T-helper 1 cell (primary cell): ENCODE measurements at regions not wholly inside any gene's neighbourhood (a gene's known extent, or its start where the extent isn't known, plus 50 kb on each side); places are given as distances from the start of the nearest gene placed in this dataset.

Experiments
- DNase-seq, 5 donors: peaks; one replicate each; pipeline ENCODE4 v3.0.0-alpha.2; 2012 to 2020

GRCh38 chr2:60603533-60604190, 50.2 kb upstream of the BCL11A start:
- DNase-seq = no peak

DNA sequence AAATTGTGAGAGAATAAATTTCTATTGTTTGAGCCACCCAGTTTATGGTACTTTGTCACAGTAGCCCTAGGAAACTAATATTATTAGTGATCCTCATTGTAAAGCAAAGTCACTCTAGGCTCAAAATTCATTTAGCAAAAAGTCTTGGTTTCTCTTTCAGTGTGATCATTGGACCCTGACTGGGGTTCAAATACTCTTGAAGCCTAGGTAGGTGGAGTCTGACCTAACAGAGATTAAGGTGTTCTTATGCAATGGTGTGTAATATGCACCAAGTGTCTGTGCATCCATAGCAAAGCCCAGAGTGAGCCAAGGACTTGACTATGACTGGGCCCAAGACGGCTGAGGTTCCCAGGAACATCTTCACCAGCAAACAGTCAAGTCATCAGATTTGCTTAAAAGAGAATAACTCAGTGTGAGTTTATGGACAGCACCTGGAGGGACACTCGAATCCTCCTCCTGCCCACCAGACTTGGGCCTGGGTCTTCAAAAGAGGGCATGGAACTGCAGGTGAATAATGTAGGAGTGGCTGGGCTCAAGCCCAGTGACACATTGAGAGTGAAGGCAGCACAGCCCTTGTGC, 51.1 kb upstream of the BCL11A start:
- no peak for DNase-seq

GRCh38 chr2:60605866-60606265, 52.4 kb upstream of the BCL11A start:
- no peak for DNase-seq

GRCh38 chr2:60608679-60609078, 55.2 kb upstream of the BCL11A start:
- DNase-seq = no peak

DNA sequence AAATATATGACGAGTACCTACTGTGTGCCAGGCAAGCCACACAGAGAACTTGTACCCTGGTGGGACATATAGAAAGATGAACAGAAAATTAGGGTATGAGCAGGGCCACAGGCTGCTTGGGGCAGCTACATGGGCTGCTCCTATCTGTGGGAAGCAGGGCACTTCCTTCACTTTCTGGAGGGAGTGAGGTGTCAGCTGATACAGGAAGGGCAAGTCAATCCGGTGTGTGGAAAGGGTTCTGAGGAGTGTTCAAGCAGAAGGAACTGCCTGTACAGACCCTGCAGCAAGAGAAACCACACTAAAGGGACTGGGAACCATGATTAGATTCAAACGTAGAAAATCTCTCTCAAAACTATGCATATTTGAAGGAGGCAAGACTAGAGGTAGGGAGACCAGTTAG, 58.6 kb upstream of the BCL11A start:
- no peak for DNase-seq

GRCh38 chr2:60614319-60614718, 60.9 kb upstream of the BCL11A start:
- DNase-seq = no peak

DNA sequence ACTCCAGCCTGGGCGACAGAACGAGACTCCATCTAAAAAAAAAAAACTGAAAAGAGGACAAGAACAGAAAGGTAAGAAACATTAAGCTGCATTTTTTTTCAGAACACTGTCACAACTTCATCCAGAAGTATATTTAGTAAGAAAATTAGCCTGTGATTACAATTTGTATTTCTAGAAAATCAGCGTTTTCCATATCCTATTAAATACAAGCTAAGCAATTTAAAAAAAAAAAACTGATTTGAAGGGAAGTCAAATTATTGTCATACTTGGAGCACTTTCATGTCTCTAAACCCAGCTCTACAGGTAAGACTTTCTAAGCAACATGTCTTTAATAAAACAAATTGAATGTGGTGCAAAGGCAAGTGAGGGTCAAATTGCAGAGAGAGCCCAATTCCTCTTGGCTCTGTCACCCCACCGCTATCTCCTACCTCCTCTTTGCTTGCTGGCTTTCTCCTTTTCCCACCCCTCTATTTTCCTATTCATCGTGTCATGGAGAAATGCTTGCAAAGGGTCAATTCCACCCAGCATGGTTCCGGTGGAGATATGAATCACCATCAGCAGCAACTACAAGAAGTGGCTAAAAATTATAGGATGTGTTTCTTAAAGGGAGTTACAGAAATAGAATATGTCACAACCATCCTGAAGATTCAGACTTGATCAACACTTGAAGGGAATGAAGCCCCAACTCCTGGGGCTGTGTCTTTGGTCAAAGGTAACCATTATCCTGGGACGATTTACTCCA, 68.4 kb upstream of the BCL11A start:
- no peak for DNase-seq

DNA sequence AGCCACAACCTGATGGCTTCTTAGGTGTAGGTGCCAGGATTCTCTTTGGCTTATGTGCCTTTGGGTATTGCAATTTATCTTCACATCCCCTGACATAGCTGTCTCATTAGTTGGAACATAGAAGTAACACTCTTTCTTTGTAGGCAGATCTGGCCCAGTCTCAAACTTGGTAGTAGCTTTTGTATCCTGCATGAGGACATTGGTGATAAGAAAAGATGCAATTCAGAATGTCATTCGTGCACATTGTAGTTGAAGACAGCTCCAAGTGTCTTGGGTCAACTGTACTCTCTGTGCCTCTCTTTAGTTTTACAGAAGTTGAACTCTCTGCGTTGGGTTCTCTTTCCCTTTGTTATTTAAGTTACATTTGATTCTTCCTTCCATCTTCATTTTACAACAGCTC, 69.6 kb upstream of the BCL11A start:
- DNase-seq = no peak

DNA sequence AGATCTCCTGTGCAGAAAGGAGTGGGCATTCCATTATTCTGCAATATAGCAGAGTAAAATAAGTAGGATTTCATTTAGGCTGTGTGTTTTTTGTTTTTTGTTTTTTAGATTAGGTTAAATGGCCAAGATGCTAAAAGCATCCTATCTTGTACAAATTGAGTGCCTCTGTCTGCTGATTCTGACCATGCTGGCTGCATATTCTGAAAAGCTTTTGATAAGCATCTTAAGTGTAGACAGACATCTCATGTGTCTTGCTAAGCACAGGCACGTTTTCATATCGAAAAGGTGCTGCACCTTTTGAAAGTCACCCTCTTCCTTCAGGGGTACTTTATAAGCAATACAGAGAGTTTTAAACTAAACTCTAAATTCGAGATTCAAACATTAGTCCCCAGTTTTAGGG, 74.0 kb upstream of the BCL11A start:
- no peak for DNase-seq

- no peak for DNase-seq
Observed at GRCh38 chr2:60628026-60628425, 74.6 kb upstream of the BCL11A start.

GRCh38 chr2:60628615-60629304, 75.3 kb upstream of the BCL11A start:
- DNase-seq = no peak

- no peak for DNase-seq
Observed at GRCh38 chr2:60629305-60629662, 75.8 kb upstream of the BCL11A start.

GRCh38 chr2:60629801-60630385, 76.4 kb upstream of the BCL11A start:
- DNase-seq = no peak

DNA sequence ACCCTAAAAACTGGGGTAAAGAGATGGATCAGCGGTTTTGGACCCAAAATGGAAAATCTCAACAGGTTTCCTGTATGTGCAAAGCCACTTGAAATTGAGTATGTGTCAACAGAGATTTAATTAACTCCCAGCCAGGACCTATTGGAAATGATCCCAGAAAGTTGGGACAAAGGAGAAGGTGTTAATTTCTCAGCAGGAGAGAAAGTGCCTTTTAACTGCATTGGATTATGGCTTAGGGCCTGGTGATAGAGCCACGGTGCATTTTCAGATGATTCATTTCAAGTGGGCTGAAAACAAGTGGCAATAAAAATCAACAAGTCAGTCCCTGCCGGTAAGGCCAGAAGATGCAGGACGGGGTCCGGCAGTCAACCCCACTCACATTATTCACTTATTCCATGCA, 80.2 kb upstream of the BCL11A start:
- no peak for DNase-seq

GRCh38 chr2:60634438-60634837, 81.0 kb upstream of the BCL11A start:
- DNase-seq = no peak

GRCh38 chr2:60641811-60642788, 88.6 kb upstream of the BCL11A start:
- peak in 2 of 5 donors; percentile 2 to 14 for DNase-seq

DNA sequence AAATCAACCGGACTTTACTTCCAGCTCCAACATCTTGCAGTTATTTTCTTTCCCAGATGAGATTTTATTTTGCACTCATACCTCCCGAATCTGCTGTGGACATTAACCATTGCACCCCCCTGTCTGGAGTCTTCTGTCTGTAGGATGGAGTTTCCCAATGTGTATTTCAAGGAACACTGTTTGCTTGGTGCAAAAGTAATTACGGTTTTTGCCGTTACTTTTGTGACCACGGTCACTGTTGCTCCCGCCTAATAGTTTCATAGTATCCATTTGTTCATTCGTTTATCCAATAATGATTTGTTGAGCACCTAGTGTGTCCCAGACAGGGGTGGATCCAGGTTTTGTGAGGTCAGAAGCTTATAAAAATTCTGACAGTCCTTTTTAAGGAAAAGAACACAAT, 90.3 kb upstream of the BCL11A start:
- no peak for DNase-seq

DNA sequence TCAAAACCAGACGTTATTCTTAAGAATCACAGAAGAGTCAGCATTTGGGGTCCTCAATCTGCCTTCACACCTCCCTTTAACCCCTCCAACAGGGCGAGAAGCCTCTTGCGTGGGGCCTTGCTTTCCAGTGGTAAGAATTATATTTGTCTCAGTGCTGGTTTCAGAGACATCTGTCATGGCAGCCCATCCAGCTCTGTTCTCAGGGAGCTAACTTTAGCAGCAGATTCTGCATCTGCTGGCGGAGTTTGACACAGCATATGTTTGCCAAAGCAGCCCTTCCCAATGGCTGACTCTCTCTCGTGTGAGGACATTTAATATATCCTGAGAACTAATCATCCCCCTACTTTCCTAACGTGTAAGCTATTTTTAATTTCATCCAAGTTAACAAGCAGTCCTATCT, 91.5 kb upstream of the BCL11A start:
- DNase-seq = no peak

- no peak for DNase-seq
Observed at GRCh38 chr2:60648191-60648590, 94.7 kb upstream of the BCL11A start.

GRCh38 chr2:60649721-60650120, 96.3 kb upstream of the BCL11A start:
- no peak for DNase-seq

DNA sequence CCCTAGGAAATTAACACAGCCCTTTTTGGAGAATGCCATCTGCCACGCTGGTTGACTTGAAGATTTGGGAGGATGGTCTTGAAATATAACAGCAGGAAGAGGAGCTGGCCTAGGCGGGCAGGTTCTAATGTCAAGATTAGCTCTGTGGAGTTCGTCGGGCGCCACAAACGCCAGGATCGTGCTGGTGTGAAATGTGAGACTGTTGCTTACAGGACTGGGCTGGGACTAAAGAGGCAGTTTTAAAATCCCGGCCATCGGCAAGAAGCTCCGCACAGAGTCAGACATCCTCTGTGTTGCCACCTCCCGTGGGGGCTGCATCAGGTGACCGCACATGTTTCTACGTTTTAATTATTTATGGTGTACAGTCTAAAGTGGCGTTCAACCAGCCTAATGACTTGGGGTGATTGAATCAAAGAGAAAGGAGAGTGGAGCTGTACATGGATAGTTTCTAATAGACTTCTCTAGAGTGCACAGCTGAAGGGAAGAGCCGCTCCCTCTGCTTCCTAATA, 99.4 kb upstream of the BCL11A start:
- no peak for DNase-seq

DNA sequence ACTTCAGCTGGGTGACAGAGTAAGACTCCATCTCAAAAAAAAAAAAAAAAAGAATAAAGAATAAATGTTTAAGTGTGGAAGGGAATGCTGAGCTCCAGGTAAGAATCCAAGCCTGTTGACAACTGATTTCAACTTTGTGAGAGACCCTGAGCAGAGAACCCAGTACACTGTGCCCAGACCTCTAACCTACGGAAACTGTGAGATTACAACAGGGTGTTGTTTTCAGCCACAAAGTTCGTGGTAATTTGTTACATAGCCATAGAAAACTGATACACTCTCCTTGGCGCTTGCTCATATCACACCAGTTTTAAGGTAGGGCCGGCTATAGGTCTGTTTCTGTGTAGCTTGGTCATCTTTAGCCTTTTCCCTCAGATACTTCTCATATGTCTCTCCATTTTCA, 98.4 kb upstream of the PAPOLG start:
- no peak for DNase-seq
